ENCODE measurements at regions not wholly inside any gene's neighbourhood (a gene's known extent, or its start where the extent isn't known, plus 50 kb on each side); places are given as distances from the start of the nearest gene placed in this dataset.

DNA sequence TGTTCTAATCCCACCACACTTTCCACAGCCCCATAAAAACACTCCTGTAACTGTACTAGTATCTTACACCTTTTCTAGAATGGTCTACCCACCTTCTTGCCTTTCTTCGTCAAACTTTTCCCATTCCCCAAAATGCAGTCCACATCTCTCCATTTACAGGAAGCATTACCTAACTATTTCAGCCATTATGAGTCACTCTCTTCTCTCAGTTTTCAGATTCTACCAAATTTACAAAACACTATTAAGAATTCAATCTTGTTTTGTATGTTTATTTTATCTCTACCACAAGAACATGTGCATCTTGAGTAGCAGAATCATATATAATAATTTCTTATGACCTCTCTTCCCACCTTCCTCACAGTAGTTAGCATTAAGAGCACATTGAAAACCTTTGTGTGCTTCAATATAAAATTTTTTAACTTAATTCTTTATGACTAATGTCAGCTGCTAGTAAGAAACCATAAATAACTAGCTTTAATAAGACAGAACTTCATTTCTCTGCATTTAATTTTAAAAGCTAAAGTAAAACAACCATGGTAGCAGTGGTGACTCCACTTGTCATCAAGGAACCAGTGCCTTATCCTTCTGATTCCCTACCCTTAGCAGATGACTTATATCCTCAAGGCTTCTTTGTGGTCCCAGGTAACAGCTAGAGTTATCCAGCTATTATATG lies 56.6 kb upstream of the MAP2 start:
- TF ChIP-seq SMC3 (conservative IDR thresholded peaks at IDR 0.05; ENCODE audit: poor library complexity), result no peak
- no peak for TF ChIP-seq CTCF (IDR thresholded peaks at IDR 0.05; ENCODE audit: poor library complexity, severe bottlenecking)
- TF ChIP-seq EZH2 (IDR thresholded peaks at IDR 0.05; ENCODE audit: borderline replicate concordance, insufficient read depth, low read length, poor library complexity, severe bottlenecking), result no peak
- TF ChIP-seq MXI1 (conservative IDR thresholded peaks at IDR 0.05; ENCODE audit: poor library complexity, severe bottlenecking), result no peak
- TF ChIP-seq POLR2AphosphoS5 (IDR thresholded peaks at IDR 0.05), result no peak
- no peak for TF ChIP-seq RAD21 (conservative IDR thresholded peaks at IDR 0.05)
- TF ChIP-seq TAF1 (IDR thresholded peaks at IDR 0.05; ENCODE audit: low read depth), result no peak
